Mesenchymal stem cell (in vitro differentiated cells and primary cell): ENCODE measurements at regions not wholly inside any gene's neighbourhood (a gene's known extent, or its start where the extent isn't known, plus 50 kb on each side); places are given as distances from the start of the nearest gene placed in this dataset.

Experiments used
- DNase-seq: peaks from one replicate; pipeline ENCODE4 v3.0.0-alpha.2; 2013
- H2AFZ ChIP-seq: one replicate; pipeline ENCODE4 v1.6.1; 2013; ENCODE audit warnings: low read depth, mild to moderate bottlenecking, control low read depth, inconsistent platforms, low read length, moderate library complexity
- H2AK5ac ChIP-seq: 2 replicates; pipeline ENCODE4 v1.6.1; 2013; ENCODE audit warnings: low read length, moderate library complexity, mild to moderate bottlenecking, inconsistent platforms; ENCODE audit not compliant: severe bottlenecking
- H2BK120ac ChIP-seq: one replicate; pipeline ENCODE4 v1.6.1; 2013; ENCODE audit warnings: low read depth, mild to moderate bottlenecking, inconsistent platforms, low read length, moderate library complexity
- H2BK12ac ChIP-seq, 2 experiments: one replicate each; pipeline ENCODE4 v1.6.1; 2013; ENCODE audit warnings: inconsistent platforms in 2 of 2, low read length in 2 of 2, mild to moderate bottlenecking in 2 of 2, moderate library complexity in 2 of 2, control low read depth in 1 of 2
- H2BK15ac ChIP-seq: one replicate; pipeline ENCODE4 v1.6.1; 2013; ENCODE audit warnings: mild to moderate bottlenecking, low read depth, inconsistent platforms; ENCODE audit not compliant: poor library complexity, severe bottlenecking
- H2BK5ac ChIP-seq: 2 replicates; pipeline ENCODE4 v1.6.1; 2013; ENCODE audit warnings: low read depth, mild to moderate bottlenecking, low read length, control low read depth, inconsistent platforms; ENCODE audit not compliant: poor library complexity, severe bottlenecking
- H3K14ac ChIP-seq, 2 experiments: one replicate each; pipeline ENCODE4 v1.6.1; 2013; ENCODE audit warnings: inconsistent platforms in 2 of 2, low read length in 2 of 2, control low read depth in 1 of 2, mild to moderate bottlenecking in 1 of 2, moderate library complexity in 1 of 2
- H3K18ac ChIP-seq, 2 experiments: one replicate each; pipeline ENCODE4 v1.6.1; 2013; ENCODE audit warnings: inconsistent platforms in 2 of 2, low read length in 2 of 2, control low read depth in 1 of 2, low read depth in 1 of 2, mild to moderate bottlenecking in 1 of 2
- H3K23ac ChIP-seq, 2 experiments: one replicate each; pipeline ENCODE4 v1.6.1; 2013; ENCODE audit warnings: inconsistent platforms in 2 of 2, low read length in 2 of 2, mild to moderate bottlenecking in 2 of 2, moderate library complexity in 2 of 2, control low read depth in 1 of 2
- H3K27ac ChIP-seq: 2 replicates; pipeline ENCODE4 v1.5.1; 2013; ENCODE audit warnings: mild to moderate bottlenecking, moderate library complexity, low read length, control low read depth, inconsistent platforms; ENCODE audit not compliant: poor library complexity, severe bottlenecking
- H3K27me3 ChIP-seq, 2 experiments: 2 replicates each; pipeline versions ENCODE4 v1.6.1 to v1.7.0; 2013; ENCODE audit warnings: low read length in 2 of 2, mild to moderate bottlenecking in 2 of 2, moderate library complexity in 2 of 2, control low read depth in 1 of 2, inconsistent platforms in 1 of 2; ENCODE audit not compliant: control insufficient read depth in 1 of 2, insufficient read depth in 1 of 2
- H3K36me3 ChIP-seq, 2 experiments: 2 replicates each; pipeline versions ENCODE4 v1.6.1 to v1.7.0; 2013; ENCODE audit warnings: low read length in 2 of 2, control low read depth in 1 of 2, inconsistent platforms in 1 of 2, low read depth in 1 of 2, mild to moderate bottlenecking in 1 of 2; ENCODE audit not compliant: insufficient read depth in 2 of 2, control insufficient read depth in 1 of 2
- H3K4ac ChIP-seq, 2 experiments: one replicate each; pipeline ENCODE4 v1.6.1; 2013; ENCODE audit warnings: inconsistent platforms in 2 of 2, low read length in 2 of 2, mild to moderate bottlenecking in 2 of 2, moderate library complexity in 2 of 2, control low read depth in 1 of 2, low read depth in 1 of 2
- H3K4me1 ChIP-seq: 2 replicates; pipeline ENCODE4 v1.6.1; 2013; ENCODE audit warnings: low read depth, low read length, control low read depth; ENCODE audit not compliant: control insufficient read depth, insufficient read depth
- H3K4me2 ChIP-seq: 2 replicates; pipeline ENCODE4 v1.6.1; 2013; ENCODE audit warnings: low read length, mild to moderate bottlenecking, inconsistent platforms; ENCODE audit not compliant: poor library complexity, severe bottlenecking
- H3K4me3 ChIP-seq, 2 experiments: 2 replicates each; pipeline versions ENCODE4 v1.5.1 to v1.7.0; 2013; ENCODE audit warnings: low read length in 2 of 2, mild to moderate bottlenecking in 2 of 2, control low read depth in 1 of 2, low read depth in 1 of 2; ENCODE audit not compliant: insufficient read depth in 1 of 2
- H3K79me1 ChIP-seq: replicated peaks from 2 replicates; pipeline ENCODE4 v1.6.1; 2013; ENCODE audit warnings: mild to moderate bottlenecking, control low read depth, low read length, inconsistent platforms; ENCODE audit not compliant: poor library complexity, severe bottlenecking
- H3K9ac ChIP-seq: 2 replicates; pipeline ENCODE4 v1.7.0; 2013; ENCODE audit warnings: mild to moderate bottlenecking, low read length, moderate library complexity
- H3K9me3 ChIP-seq: 2 replicates; pipeline ENCODE4 v1.7.0; 2013; ENCODE audit warnings: mild to moderate bottlenecking, low read length; ENCODE audit not compliant: control insufficient read depth
- H4K8ac ChIP-seq: one replicate; pipeline ENCODE4 v1.6.1; 2013; ENCODE audit warnings: inconsistent platforms, mild to moderate bottlenecking, low read length, moderate library complexity
- H4K91ac ChIP-seq: one replicate; pipeline ENCODE4 v1.6.1; 2013; ENCODE audit warnings: mild to moderate bottlenecking, low read length, inconsistent platforms
- WGBS: methylation state at CpG from one replicate; pipeline ENCODE4 v1.1.7; 2013; ENCODE audit warnings: mixed read lengths; 5-methylcytosine and 5-hydroxymethylcytosine counted together

- no peak overlapping the region for H3K9ac ChIP-seq
- H3K4me2 ChIP-seq, result no peak overlapping the region
- no peaks in the 10 kb centered on the region for H3K79me1 ChIP-seq
- H3K4me1 ChIP-seq, result no peaks in the 10 kb centered on the region
- H3K18ac ChIP-seq, result no peak overlapping the region
- no peak for DNase-seq
- H2AK5ac ChIP-seq, result no peak overlapping the region
- no peak overlapping the region for H3K27ac ChIP-seq
- peaks cover 5% of the 10 kb centered on the region for H3K9me3 ChIP-seq
- H3K27me3 ChIP-seq, result no peaks in the 10 kb centered on the region
- H3K4me3 ChIP-seq, result no peak overlapping the region
- no peak overlapping the region for H3K4ac ChIP-seq
- H2AFZ ChIP-seq, result no peak overlapping the region
- no peak overlapping the region for H2BK15ac ChIP-seq
- WGBS, result 92% methylated on average over 2 of the region's 2 CpGs
- H3K36me3 ChIP-seq, result no peaks in the 10 kb centered on the region
- no peak overlapping the region for H2BK5ac ChIP-seq
- H3K23ac ChIP-seq, result no peak overlapping the region
- no peak overlapping the region for H3K14ac ChIP-seq
- no peak overlapping the region for H2BK12ac ChIP-seq
- no peak overlapping the region for H4K8ac ChIP-seq
- no peak overlapping the region for H4K91ac ChIP-seq
- H2BK120ac ChIP-seq, result no peak overlapping the region
These were observed 351.4 kb upstream of the CWC22 start for GRCh38 chr2:180358458-180358857.

GRCh38 chr2:180356676-180357075, 349.6 kb upstream of the CWC22 start:
- H2BK15ac ChIP-seq, result no peak overlapping the region
- no peaks in the 10 kb centered on the region for H3K27me3 ChIP-seq
- H3K79me1 ChIP-seq, result no peaks in the 10 kb centered on the region
- no peak overlapping the region for H3K9ac ChIP-seq
- no peak overlapping the region for H3K23ac ChIP-seq
- H3K27ac ChIP-seq, result no peak overlapping the region
- no peak overlapping the region for H2BK120ac ChIP-seq
- no peak overlapping the region for H2BK5ac ChIP-seq
- H3K14ac ChIP-seq, result no peak overlapping the region
- H3K18ac ChIP-seq, result no peak overlapping the region
- no peak for DNase-seq
- H3K4me3 ChIP-seq, result no peak overlapping the region
- no peak overlapping the region for H4K91ac ChIP-seq
- H2AK5ac ChIP-seq, result no peak overlapping the region
- no peaks in the 10 kb centered on the region for H3K4me1 ChIP-seq
- H2AFZ ChIP-seq, result no peak overlapping the region
- peaks cover 5% of the 10 kb centered on the region for H3K9me3 ChIP-seq
- H2BK12ac ChIP-seq, result no peak overlapping the region
- H3K36me3 ChIP-seq, result no peaks in the 10 kb centered on the region
- no peak overlapping the region for H4K8ac ChIP-seq
- H3K4me2 ChIP-seq, result no peak overlapping the region
- no peak overlapping the region for H3K4ac ChIP-seq

GRCh38 chr2:180352620-180353019, 345.5 kb upstream of the CWC22 start:
- H4K91ac ChIP-seq, result no peak overlapping the region
- H3K36me3 ChIP-seq, result no peaks in the 10 kb centered on the region
- no peak overlapping the region for H2BK15ac ChIP-seq
- H3K4me1 ChIP-seq, result no peaks in the 10 kb centered on the region
- 67% methylated on average over 1 of the region's 1 CpG for WGBS
- no peaks in the 10 kb centered on the region for H3K27me3 ChIP-seq
- no peak overlapping the region for H4K8ac ChIP-seq
- no peak for DNase-seq
- no peak overlapping the region for H3K27ac ChIP-seq
- H3K23ac ChIP-seq, result no peak overlapping the region
- H2AFZ ChIP-seq, result no peak overlapping the region
- no peaks in the 10 kb centered on the region for H3K79me1 ChIP-seq
- no peak overlapping the region for H3K4me3 ChIP-seq
- no peaks in the 10 kb centered on the region for H3K9me3 ChIP-seq
- no peak overlapping the region for H3K18ac ChIP-seq
- H2BK5ac ChIP-seq, result no peak overlapping the region
- no peak overlapping the region for H3K9ac ChIP-seq
- H3K14ac ChIP-seq, result no peak overlapping the region
- no peak overlapping the region for H2AK5ac ChIP-seq
- H2BK12ac ChIP-seq, result no peak overlapping the region
- no peak overlapping the region for H3K4ac ChIP-seq
- H2BK120ac ChIP-seq, result no peak overlapping the region
- no peak overlapping the region for H3K4me2 ChIP-seq

- no peaks in the 10 kb centered on the region for H3K9me3 ChIP-seq
- H4K8ac ChIP-seq, result no peak overlapping the region
- H2AFZ ChIP-seq, result no peak overlapping the region
- no peak overlapping the region for H3K27ac ChIP-seq
- H2BK5ac ChIP-seq, result no peak overlapping the region
- no peak overlapping the region for H3K4me3 ChIP-seq
- no peak overlapping the region for H4K91ac ChIP-seq
- H3K18ac ChIP-seq, result no peak overlapping the region
- no peak overlapping the region for H3K14ac ChIP-seq
- no peak overlapping the region for H3K4me2 ChIP-seq
- no peak overlapping the region for H3K9ac ChIP-seq
- WGBS, result 100% methylated on average over 1 of the region's 2 CpGs
- no peaks in the 10 kb centered on the region for H3K79me1 ChIP-seq
- no peaks in the 10 kb centered on the region for H3K36me3 ChIP-seq
- no peak overlapping the region for H2BK12ac ChIP-seq
- no peak overlapping the region for H2AK5ac ChIP-seq
- no peak overlapping the region for H2BK120ac ChIP-seq
- no peak overlapping the region for H3K4ac ChIP-seq
- DNase-seq, result no peak
- H3K23ac ChIP-seq, result no peak overlapping the region
- H3K27me3 ChIP-seq, result no peaks in the 10 kb centered on the region
- no peaks in the 10 kb centered on the region for H3K4me1 ChIP-seq
- H2BK15ac ChIP-seq, result no peak overlapping the region
These were observed 342.7 kb upstream of the CWC22 start for GRCh38 chr2:180349809-180350208.
